PC-9 (cell line): ENCODE measurements at regions not wholly inside any gene's neighbourhood (a gene's known extent, or its start where the extent isn't known, plus 50 kb on each side); places are given as distances from the start of the nearest gene placed in this dataset.

ENCODE experiments used
- CTCF ChIP-seq: fragments of 200-600 bp; sonication (generic); conservative IDR thresholded peaks from 2 replicates; pipeline ENCODE4 v1.6.1; 2017; ENCODE audit warnings: mixed run types, antibody characterized with exemption, mild to moderate bottlenecking, moderate library complexity
- EZH2 ChIP-seq: fragments of 200-600 bp; sonication (generic); IDR thresholded peaks from 2 replicates; pipeline ENCODE4 v1.8.0; 2017; ENCODE audit warnings: antibody characterized with exemption, low read depth

DNA sequence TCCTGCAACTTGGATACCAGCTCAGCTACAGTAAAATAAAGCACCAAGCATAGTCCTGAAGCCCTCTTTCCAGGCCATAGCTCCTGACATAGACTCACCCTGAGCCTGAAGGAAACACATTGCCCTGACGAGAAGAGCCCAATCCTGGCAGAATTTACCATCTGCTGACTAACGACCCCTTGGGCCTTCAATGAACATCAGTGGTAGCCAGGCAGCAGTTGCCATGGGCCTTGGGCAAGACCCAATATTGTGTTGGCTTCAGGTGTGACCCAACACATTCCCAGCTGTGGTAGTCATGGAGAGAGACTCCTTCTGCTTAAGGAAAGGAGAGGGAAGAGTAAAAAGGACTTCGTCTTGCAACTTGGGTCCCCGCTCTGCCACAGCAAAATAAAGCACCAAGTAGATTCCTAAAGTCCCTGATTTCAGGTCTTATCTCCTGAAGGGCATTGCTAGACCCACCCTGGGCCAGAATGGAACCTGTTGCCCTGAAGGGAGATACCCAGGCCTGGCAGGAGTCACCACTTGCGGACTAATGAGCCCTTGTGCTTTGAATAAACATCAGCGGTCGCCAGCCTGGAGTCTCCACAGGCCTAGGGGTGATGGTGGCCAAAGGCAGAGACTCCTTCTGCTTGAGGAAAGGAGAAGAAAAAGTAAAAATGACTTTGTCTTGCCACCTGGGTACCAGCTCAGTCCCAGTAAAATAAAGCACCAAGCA lies 902.6 kb downstream of the C4orf33 start:
- TF ChIP-seq CTCF = no peak
- no peak for TF ChIP-seq EZH2
